DMS153 treated with DMSO at 0.1 percent for 48 hours (cell line): ENCODE measurements at regions not wholly inside any gene's neighbourhood (a gene's known extent, or its start where the extent isn't known, plus 50 kb on each side); places are given as distances from the start of the nearest gene placed in this dataset.

Experiments used
- DNase-seq: peaks from one replicate; lab custom pipeline; 2025; ENCODE audit not compliant: unreplicated experiment; lab: John Stamatoyannopoulos, UW

DNA sequence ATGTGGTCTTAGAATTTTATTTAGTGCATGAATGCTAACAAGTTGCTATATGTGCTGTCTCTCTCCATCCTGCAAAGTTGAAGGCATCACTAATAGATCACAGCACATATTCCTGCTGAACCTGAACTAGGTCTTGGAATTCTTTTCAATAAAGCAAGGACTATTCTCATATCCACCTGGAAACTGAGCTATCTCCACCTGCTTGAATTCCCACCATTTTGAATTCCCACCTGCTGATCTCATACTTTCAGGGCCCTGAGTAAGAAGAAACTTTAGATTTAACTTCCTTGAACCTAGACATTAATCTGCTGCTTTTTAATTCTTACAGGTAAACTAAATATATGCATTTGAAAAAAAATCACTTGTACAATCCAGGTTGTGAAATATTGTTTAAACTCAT lies 445.3 kb upstream of the CCL2 start:
- DNase-seq: no peak

DNA sequence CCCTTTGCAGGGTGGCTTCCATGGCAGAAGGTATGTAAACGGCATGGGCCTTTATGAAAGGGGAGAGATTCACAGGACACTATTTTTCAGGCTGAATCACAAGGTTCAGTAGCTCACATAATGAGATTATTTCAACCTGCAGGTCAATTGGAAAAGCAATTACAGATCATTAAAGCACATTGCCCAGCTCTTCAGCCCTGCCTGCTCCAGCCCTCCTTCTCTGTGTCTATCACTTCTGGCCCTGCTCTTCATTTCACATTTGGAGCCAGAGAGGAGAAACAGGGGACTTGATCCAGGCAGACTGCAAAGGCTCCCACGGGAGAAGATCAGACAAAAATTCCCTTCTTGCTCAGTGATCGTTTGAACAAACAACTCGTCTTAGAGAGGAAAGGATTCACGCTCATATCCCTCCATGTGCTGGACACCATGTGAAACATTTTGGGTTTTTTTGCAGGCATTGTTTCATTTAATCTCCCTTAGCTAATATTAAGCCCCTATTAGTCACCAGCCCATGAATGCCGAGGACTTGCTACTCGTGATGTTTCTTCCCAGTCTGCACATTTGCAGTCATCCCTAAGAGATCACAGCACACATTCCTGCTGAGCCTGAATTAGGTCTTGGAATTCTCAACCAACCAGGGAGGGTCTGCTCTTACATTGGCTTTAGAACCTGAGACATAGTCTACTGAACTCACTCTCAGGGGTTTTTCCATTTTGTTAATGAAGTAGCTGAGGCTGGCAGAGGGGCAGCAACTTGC lies 443.9 kb upstream of the CCL2 start:
- DNase-seq: no peak

DNA sequence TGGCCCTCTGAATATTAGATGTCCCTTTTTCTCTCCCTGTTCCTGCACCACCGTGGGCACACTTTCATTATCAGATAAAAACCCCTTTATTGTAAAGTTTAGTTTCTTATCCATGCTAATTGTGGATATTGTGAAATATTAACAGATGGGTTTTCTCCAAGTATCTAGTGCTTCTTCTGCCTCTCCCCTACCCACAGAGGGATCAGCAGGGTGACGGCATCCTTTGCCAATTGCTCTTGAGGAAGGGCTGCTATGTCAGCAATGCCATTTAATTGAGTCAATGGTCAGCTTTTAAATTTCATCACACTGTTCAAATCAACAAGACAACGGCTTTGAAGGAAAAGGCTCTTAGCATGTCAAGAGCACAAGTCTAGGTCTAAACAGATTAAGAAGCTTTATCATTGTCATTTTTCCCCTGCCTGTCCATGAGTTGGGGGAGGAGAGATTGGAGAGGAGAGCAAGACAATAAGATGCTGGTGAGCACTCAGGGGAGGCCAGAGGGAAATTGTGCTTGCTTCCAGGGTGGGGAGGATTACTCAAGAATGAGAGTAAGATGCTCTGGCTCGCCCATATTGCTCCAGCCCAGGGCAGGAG lies 443.0 kb upstream of the CCL2 start:
- no peak for DNase-seq

DNA sequence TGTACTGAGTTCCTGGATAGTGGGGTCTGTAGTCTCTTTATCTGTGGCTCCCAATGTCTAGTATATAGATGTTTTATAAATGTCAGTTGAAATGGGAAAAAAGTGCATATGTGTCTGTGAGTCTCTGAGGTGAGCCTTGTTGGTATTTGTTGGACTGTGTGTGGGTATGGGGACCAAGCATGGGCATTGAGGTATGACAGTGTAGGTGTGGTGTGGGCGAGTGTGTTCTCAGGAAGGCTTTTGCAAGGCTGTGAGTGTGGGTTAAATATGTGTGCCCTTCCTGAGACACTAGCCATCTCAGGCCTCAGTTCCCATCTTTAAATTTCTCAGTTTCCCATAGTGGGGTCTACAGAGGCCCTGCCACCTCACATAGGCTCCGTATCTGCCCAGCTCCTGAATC lies 440.2 kb upstream of the CCL2 start:
- DNase-seq: no peak

DNA sequence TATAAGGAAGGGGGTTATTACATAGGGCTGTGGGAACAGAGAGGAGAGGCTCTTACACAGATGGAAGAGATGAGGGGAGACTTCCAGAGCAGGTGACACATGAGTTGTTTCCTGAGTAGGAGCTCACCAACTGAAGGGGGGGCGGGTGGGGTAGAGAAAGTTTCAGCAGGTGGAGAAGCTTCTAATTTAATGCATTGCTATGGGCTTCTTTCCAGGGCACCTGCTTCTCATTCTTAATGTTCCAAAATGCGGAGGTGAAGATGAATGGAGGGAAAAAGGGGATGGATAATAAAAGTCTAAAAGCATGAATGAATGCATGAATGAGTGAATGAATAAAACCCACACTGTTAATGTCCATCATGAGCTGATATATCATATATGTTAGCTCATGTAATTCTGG lies 439.0 kb upstream of the CCL2 start:
- DNase-seq: no peak

DNA sequence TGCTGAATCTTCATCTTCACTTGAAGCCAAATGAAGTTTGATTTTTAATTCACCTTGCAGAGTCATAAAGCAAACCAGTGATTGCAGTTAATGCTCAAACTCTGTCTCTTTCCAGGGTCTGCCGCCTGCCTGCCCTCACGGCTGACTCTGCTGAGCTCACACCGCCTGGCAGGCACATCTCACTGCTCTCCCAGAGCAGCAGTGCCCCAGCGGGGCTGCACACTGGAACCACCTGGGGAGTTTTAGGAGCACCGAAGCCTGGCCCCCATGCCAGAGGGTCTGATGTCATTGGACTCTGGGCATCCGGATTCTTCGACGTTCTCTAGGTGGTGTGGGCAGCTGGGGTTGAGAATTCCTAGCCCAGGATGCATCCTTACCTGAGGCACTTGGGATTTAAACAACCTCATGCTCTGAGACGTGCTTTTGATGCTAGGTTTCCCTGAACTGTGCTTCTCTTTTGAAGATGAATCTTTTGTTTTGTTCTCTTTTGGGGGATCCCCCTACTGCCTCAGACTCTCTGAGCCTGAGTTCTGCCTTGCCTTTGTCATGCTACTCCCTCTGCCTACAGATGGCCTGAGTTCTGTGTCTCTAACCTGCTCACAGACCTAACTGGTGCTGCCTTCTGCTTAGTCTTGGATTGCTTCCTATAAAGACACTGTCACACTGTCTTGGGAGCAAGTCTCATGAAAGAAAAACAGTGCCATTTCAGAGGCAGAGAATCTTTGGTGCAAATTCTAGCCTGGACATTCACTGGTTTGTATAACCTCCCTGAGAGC lies 438.1 kb upstream of the CCL2 start:
- no peak for DNase-seq

DNA sequence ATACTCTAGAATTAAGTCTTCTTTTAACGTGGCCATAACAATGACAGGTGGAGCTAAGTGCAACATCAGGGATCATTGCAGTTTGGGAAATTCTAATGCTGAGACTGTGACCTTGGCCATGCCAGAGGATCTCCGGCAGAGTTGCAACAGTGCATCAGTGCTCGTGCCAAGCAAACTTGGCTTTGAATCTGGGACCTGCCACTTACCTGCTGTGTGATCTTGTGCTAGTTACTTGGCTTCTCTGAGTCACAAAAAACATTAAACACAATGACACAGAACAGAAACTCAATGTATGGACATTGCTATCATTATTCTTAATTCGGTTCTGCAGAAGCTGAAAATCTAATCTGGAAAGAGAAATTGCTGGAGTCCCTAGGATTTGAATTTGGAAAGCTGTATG lies 435.5 kb upstream of the CCL2 start:
- no peak for DNase-seq

DNA sequence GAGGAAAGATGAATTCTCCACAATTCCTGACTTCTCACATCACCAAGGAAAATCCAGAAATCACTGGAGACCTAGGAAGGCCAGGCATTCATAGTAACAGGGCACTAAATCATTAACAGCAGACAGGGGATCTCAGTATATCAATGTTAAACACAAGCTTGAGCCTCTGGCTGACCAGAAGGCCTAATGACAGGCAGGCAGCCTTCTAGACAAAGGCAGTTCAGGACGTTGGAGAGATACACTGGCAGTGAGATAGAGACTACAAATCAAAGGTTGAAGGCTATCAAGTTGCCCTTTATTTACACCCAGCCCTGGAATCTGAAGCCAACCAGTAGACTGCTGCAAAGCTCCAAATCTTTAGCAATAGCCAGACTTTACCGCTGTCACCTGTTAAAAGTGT lies 422.8 kb upstream of the CCL2 start:
- DNase-seq: no peak

DNA sequence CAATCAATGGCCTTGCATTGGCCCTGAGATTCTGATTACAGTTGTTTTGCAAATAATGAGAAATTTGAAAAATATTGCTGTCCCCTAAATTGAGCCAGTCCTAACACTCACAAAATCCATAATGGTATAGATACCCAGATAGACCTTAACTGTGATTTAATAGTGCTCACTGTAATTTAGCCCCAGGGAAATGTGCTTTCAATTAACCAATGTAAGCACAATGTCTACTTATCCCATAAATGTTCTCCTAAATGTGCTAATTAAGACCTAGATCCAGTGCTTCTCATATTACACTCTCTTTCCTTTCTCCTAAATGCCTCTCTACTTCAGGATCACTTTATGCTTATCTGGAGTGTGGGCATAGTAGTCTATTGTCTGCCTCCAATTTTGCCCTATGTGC lies 417.8 kb upstream of the CCL2 start:
- DNase-seq: peak; percentile 41

DNA sequence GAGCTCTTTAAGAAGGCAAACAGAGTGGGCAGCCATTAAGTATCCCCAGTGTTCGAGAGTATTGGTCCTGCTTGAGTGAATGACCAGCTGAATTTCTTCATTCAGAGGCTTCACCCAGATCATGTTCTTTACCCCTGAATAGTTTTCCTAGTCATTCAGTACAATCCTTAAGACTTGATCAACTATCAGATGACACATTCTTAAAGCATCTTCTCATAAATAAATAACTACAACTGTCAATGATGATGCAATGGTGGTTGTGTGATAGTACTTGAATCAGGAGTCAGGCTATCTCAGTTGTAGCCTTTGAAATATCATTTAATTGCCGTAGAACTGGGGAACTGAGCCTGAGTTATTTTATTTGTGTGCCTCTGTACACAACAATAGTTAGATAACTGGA lies 416.8 kb upstream of the CCL2 start:
- no peak for DNase-seq

DNA sequence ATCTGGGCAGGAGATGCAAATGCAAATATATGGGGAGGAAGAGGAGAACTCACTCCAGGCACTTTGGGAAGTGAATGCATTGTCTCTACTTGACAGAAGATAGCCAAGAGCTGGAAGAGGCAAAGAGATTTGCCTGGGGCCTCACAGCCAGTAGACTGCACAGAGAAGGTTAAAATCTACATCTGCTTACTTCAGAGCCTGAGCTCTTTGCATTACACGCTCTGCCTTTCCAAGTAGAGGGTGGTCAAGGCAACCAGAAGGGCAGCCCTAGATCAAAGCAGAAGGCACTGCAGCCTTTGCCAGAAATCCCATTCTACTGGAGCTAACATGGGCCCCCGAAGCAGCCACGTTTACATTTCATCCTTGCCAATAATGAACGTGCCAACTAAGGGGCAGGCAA lies 407.2 kb upstream of the CCL2 start:
- no peak for DNase-seq

DNA sequence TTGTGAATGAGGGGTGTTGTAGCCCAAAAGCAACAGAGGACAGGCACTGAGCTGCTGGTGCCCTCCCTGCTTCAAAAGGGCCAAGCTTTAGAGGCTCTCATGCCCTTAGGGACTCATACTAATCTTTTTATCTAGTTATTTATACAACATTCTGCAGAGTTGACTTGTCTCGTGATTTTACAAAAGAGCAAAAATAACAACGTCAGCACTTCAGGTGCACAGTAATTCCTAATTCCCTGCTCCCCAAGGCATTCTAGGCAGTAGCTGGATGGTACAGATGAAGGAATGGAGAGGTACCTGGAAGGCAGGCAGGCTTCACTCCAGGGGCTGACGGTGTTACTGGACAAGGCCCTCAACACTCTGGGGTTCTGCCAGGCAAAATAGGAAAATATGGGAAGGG lies 406.7 kb upstream of the CCL2 start:
- no peak for DNase-seq

DNA sequence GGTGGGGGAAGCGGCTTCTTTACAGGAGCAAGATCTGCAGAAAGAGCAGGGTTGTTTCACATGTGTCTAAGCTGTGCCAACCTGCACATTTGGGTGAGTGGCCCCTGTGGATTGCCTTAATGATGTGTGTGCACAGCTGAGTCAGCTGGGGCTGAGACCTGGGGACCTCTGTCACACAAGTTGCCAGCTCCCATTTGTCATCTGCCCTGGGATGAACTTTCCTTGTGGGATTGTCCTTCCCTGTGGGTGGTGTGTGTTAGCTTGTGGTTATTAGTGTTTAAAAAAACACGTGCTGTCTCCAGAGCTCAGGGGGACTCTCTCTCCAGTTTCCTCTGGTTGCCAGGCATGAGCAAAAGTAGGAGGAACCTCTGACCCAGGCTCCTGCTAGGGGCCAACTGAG lies 400.5 kb upstream of the CCL2 start:
- DNase-seq: no peak

DNA sequence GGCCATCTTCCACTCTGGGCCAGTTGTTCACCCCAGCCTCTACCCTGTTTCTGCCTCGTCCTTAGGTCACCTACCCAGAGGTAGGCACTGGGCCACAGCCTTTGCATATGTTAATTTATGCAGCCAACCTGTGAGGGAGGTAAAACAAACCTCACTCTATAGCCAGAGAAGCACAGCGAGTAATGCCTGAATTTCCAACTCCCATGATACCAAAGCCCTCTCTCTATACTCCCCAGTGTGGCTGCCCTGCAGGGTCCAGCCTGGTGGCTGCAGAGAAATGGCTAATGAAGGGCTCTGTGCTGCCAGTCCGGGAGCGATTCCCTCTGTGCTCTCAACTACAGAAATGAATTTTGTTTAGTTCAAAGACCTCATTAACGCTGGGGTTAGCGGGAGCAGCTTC lies 397.0 kb upstream of the CCL2 start:
- no peak for DNase-seq

DNA sequence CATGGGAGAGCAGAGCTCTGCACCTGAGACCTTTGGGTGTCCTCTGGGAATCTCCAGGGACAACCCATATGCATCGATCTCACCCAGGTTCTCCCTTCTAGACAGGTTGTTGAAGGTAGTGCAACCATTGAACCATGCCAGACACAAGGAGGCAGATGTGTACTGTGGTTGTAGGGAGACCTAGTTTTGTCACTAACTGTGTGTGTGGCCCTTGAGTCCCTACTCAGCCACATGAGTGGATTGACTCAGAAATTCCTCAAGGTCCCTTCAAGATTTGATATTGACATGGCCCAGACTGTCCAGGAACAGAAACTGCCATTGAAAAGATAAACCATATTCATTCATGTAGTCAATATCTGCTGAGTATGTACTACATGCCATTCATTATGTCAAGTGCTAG lies 396.4 kb upstream of the CCL2 start:
- no peak for DNase-seq

DNA sequence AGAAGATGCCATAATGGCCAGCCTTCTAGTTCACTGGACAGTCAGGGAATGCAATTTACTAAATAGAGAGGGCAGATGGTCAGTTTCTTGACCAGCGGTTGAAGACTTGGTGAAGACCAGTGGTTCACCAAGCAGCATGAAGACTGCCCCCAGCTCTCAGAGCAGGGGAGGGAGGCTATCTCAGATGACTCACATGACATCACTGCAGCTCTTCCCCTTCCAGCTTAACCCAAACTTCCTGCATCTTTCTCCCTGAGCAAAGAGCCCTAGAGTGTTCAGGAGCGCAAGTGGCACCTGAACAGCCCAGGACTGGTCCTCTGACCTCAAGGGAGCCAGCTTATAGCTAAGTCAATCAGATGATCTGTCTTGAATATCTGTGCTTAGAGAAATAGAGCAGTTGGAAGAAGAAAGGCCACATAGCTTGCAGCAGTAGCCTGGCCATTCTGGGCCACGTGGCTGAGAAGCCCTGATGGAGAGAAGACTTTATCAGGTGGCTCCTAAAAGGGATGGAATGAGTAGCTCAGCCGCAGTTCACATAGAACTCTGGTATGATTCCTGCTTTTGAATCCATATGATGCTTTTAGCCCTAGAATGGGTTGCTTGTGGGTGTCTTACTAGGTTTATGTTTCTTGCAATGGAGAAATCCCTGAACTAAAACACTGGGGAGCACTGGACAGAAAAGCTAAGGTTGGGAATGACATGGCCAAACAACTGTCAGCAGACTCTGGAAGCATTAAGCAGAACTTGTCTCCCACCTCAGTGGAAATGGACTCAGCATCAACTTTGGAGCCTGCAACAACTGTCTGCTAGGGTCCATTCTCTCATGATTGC lies 392.1 kb upstream of the CCL2 start:
- DNase-seq: no peak

DNA sequence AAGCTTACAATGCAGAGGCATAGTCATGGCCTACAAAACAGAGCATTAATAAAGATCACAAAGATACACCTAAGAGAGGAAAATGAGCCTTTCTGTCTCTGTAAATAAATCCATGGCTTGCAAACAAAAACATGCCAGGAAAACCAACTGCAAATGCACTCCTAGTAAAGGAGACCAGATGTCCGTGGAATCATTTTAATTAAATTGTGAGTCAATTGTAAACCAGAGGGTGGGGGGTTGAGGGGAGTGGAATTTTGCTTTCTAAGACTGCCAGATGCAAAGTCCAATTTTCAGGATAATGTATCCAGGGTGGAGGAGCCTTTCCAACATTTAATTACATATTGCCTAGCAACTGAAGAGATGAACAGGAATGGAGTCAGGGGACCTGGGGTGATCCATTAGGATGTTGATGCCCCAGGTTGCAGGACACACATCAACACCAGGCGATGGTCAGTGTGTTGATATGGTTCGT lies 390.3 kb upstream of the CCL2 start:
- DNase-seq: no peak

DNA sequence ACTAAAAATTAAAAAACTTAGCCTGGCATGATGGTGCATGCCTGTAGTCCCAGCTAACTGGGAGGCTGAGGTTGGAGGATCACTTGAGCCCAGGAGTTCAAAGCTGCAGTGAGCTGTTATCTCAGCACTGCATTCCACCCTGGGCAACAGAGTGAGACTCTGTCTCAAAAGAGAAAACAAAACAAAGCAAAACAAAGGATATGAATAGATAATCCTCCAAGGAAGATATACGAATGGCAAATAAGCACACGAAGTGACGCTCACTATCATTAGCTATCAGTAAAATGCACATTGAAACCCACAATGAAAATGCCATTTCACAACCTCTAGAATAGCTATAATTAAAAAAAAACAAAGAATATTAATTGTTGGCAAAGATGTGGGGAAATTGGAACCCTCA lies 386.2 kb upstream of the CCL2 start:
- DNase-seq: no peak

DNA sequence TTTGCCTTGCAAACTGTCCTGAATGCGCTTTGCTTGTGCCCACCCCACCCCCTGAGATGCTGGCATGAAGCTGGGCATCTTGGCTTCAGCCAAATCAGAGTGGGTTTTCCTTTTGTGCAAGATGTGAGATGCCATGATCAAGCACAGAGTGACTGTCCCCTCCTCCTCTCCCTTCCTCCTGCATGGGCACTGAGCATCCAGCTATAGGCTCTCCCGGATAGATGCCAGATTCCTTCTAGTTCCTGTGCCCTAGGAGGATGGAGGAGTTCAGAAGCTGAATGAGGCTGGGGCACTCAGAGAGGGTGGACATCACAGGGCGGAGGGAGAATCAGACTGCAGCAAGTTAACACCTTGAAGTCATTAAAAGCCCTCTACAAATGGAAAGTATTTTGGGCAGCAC lies 384.1 kb upstream of the CCL2 start:
- no peak for DNase-seq

DNA sequence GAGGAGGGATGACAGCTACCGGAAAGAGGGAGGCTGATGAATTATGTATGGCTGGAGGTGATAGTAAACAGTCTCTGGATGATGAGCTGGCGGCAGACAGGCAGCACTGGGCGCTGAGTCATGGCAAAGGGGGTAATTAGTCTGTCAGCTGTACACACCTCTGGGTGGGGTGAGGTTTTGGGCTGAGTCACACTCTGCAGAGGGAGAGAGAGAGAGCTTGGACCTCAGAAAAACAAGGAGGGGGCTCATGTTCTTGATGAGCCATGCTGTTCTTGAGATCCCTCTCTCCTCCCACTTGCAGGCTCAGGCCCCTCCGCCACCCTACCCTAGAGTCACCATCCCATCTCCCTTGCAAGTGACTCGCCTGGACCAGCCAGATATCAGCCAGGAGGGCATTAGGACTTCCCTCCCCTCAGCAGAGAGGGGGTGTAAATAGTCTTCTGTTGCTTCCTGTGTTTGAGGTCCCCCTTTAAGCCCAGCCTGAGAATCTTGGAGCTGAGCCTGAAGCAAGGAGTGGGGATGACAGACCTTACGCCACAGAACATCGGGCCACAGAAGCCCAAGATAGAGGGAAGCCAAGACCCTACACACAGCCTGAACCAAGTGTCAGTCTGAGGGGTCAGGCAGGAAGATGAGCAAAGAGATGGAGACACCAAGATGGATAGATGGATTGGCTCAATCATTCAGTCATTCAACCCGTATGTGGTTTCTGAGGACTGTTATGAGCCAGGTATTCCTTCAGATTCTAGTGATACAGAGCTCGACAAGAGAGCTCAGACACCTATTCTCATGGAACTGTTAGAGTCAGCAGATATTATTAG lies 383.2 kb upstream of the CCL2 start:
- DNase-seq: peak; percentile 45

DNA sequence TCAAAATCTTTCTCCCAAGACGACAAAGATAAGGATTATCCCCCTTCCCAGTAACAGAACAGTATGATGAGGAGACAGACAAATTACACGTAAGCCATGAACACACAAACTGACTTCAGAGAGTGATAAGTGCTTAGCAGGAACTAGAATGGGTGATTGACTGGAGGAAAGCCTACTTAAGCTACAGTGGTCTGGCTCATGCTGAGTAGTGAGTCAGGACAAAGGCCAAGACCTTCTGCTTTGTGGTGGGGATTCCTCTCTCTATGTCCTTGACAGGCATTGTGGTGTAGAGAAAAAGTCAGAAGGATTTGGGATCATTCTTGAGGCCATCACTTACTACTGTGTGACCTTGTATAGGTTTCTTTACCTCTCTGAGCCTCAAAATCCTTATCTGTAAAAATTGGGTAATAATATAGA lies 381.9 kb upstream of the CCL2 start:
- no peak for DNase-seq
